GM21619 (cell line): ENCODE measurements at regions not wholly inside any gene's neighbourhood (a gene's known extent, or its start where the extent isn't known, plus 50 kb on each side); places are given as distances from the start of the nearest gene placed in this dataset.
"Not testable (repeated sequence)": the region's sequence is repeated elsewhere in the genome, so short reads cannot be mapped to it uniquely, and the experiment has no call there.

Experiments
- ATAC-seq: cut with Tn5 transposase; IDR thresholded peaks from one replicate; pipeline ENCODE4 v1.9.1; 2021; ENCODE audit not compliant: unreplicated experiment

DNA sequence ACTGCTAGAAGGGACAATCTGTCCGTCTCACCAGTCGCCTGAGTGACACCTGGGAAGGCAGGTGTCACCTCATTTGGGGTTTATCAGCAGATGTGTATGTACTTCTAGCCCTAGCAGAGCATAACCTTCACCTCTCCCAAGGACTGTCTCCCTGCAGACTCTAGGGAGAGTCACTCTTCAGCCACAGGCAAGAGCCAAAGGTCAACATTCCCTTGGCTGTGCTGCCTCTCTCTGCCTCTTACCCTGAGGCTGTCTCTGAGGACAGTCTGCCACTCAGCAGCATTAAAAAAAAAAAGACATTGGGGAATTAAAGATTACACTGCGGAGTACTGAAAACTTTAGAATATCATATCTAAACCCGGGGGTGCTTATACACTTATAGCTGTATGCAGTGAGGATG is 377.7 kb upstream of the FZD8 start:
- ATAC-seq: no peak

DNA sequence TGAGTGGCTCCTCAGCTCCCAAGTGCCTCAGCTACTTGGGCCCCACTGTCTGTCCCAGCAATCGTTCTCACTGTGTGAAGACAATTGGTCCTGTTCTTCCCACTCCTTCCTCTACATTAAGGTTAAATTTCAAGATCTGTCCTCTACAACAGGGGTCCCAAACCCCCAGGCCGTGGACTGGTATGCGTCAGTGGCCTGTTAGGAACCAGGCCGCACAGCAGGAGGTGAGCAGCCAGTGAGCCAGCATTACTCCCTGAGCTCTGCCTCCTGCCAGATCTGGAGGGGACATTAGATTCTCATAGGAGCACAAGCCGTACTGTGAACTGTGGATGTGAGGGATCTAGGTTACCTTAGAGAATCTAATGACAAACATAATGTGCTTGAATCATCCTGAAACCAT is 376.9 kb upstream of the FZD8 start:
- no peak for ATAC-seq

DNA sequence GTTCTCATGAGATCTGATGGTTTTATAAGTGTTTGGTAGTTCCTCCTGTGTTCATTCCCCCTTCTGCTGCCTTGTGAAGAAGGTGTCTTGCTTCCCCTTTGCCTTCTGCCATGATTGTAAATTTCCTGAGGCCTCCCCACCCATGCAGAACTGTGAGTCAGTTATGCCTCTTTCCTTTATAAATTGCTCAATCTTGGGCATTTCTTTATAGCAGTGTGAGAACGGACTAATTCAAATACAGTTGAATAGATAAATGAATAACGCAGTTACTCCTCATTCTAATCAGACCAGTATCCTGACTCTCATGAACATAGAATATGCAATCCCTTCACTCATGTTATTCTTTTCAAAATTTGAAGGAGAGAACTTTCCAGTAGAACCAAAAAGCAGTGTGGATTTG is 375.0 kb upstream of the FZD8 start:
- ATAC-seq: no peak

DNA sequence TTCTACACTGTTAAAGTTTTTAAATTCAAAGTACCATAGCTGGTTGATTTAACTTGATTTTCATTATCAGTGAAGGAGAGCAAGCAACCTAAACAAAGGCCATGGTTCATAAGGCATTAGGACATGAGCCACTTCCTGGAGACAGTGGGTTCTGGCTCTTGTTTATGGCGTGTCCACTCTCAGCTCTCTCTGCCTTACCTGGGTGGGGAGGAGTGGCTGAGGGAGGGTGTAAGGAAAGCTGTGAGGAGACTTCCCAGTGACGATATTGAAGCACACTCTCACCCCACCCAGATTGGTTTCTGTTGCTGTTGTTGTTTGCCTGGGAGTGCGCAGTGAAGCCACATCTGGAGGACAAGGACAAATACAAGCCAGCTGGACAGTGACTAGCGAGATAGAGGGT is 365.3 kb upstream of the FZD8 start:
- ATAC-seq: no peak

DNA sequence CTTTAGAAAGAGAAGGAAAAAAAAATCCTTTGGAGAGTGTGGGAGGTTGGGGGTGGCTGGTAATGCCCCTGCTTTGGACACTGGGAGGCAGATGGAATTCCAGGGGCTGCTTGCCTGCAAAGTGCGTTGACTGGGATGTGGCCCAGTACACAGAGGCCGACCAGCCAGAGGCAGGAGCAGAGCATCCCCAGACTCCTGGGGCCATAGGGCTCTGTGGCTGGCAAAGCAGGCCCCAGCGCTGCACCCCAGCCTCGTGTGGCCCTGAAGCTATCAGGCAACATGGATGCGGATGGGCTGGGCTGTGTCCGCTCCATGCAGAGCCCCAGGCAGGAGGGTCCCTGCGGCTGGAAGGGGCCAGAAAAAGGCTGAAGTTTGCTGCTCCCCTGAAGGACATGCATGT is 361.6 kb upstream of the FZD8 start:
- ATAC-seq: no peak

DNA sequence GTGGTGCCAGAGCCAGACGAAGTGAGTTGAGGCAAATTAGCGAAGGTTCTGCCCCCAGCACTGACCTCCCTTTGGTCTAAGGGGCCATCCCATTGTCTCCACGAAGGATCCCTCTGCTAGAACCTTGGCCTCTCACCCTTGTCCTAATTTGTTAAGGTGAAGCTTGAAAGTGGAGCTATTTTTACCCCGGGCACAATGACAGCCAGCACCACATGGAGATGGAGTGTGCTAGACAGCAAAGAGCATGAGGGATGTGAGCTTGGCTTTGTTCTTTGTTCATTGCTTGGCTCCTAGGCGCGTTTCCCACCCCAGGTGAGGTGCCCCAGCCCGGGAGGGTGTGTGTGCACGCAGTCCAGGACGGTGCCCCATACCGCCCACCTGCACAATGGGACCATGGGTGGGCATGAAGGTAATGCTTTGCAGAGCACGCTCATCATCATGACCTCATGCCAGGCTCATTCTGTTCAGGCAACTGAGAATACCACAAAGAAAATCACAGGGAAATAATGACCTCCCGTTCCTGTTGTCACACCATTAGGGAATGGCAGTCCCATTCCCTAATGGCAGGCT is 361.0 kb upstream of the FZD8 start:
- no peak for ATAC-seq

DNA sequence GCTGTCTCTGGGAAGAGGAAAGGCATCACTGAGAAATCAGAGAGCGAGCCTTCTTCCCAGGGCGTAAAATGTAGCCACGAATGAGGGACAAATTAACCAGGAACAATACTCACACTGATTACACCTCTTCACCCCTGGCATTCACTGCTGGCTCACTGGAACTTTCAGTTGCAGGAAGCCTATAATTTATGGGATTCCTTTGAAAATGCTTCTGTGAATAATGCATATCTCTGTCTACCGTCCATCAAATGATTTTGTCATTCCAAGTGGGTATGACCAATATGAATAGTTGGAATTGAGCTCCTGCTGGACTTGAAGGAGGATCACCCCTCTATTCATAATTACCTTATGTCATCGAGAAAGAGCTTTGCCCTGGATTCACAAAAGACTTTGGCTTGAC is 360.3 kb upstream of the FZD8 start:
- no peak for ATAC-seq

DNA sequence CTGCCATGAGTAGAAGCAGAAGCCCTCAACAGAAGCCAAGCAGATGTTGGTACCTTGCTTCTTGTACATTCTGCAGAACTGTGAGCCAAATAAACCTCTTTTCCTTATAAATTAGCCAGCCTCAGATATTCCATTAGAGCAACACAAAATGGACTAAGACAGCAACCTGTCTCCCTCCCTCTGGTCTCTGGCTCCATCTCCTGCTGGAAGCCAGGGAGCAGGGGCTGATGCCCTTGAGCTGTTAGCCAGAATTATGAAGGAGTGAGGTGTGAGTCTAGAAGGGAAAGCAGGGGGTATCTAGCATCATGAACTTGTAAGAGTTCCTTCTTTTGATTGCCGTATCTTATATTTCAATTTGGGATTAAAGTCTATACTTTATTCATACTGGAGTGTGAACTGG is 358.7 kb upstream of the FZD8 start:
- ATAC-seq: not testable (repeated sequence)

DNA sequence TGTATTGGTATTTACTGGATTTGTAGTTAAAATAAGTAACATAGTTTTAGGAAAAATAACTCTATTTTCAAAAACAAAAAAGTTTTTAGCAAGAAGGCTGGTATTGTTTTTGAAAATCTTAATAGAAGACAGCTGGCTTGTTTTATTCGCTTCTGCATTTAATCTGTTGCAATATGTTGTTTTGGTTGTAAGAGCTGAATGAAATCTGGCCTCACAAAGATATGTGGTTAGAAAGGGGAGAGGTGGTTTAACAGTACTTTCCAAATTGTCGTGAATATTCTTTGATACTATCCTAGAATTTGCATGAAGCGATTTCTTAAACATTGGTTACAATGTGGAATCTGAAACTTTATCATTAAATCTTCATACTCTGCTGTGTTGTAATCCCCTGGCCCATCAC is 355.9 kb upstream of the FZD8 start:
- ATAC-seq: no peak

DNA sequence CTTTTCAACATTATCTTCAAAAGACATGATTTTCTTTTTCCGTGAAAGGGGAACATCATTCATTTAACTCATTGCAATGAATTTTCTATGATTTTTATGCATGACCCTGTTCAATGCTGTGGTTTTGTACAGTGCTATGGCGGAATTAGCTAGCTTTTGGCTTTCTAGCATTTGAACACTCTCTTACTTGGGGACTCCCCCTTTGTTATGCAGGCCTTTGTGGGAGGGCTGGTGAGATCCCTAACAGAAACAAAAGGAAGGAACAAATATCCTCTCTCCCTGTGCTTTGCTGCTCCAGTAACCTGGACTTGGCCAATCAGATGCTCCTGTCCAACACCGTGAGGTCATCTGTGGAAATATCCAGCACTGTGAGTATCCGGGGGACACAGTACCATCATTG is 353.4 kb upstream of the FZD8 start:
- ATAC-seq: no peak

DNA sequence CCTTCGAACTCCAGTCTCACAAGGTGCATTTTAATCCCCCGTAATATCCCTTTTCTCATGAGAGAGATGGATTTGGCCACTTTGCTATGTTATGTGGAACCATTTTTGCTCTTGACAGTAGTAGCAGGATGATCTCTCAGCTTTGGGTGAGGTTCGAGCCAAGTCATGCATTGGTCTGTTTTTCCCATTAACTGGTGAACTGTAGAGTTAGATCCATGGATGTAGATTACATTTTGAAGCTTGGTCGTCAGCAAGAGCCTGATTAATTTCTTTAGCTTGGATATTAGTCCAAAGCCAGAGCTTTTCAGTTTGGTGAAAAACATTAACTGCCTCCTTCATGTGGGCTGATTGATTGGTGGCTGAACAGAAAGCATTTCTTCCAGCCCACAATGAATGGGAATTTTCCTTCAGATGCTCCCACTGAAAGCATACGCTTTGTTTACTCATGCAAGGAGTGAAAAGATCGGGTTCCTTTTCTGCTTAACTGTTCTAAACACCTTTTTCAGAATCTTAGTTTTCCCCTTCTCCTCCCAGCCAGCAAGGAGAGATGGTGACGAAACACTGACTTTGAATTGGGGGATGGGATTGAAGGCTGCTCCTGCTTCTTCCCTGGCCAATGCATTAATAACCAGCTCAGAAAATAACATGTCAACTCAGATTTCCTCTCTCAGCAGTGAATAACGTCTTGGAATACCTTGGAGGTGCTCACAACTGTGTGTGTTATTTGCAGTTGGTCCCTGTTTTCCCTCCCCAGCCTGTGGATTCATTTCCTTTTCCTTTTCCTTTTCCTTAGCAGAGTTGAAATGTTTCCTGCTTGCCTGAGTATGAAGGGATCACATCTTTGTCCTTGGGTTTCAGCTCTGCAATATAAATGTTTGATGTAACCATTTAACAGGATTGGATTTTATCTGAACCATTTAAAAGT is 351.8 kb upstream of the FZD8 start:
- no peak for ATAC-seq

DNA sequence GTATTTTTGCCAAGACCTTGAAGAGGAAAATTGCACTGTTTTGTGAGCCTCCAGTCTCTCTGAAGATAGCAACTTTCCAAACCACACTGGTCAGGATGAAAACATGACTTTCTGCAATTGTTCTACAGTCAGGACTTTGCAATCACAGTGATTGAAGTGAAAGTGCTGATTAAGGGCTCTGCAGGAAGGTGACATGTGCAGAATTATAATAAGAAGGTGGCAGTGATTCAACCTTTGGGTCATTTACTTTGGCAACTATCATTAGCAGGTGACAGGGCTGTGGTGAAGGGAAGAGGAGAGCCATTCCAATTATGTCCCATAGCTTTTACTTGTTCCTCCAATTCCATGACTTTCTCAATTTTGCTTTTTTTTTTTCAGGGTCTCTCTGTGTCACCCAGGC is 350.0 kb upstream of the FZD8 start:
- no peak for ATAC-seq

DNA sequence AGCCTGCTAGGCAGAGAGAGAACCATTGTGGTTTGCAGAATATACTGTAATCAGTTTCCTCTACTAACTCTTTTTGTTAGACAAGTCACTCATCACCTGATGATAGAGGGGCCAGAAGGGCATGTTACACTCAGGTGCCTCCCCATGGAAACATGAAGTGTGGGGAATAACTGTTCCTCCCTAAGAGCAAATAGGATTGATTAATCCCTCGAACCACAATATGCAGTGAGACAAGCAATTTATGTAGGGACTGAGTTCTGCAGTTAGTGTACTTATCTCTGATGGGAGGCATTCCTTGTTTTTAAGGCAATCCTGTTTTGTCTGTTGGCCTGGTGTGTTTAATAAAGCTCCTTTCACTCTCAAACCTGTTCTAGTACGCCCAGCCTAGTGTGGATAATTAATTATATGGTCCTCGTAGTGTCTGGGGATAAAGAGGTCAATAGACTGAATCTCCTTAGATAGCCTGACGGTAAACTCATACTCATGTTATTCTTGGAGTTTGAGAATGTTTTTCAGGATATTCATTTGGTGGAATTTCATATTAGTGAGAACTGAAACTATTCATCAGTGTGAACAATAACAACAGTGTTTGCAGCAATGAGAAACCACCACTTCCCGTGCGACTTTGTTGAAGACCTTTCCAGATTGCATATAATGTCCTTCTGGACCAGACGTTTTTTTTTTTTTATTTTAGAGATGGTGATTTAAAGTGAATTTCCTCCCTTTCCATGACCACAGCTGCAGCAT is 344.8 kb upstream of the FZD8 start:
- no peak for ATAC-seq

DNA sequence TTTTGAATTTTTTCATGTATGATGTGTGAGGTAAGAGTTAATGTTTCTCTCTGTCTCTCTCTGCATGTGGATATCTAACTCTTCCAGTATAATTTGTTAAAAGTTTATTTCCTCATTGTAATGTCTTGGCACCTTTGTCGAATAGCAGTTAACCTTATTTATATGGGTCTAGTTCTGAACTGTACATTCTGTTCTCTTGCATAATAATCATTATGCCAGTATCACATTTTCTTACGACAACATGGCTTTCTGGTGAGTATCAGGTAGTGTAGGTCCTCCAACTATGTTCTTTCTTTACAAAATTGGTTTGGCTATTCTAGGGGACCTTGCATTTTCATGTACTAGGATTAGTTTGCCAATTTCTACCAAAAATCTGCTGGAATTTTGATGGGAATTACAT is 337.0 kb upstream of the FZD8 start:
- ATAC-seq: no peak

DNA sequence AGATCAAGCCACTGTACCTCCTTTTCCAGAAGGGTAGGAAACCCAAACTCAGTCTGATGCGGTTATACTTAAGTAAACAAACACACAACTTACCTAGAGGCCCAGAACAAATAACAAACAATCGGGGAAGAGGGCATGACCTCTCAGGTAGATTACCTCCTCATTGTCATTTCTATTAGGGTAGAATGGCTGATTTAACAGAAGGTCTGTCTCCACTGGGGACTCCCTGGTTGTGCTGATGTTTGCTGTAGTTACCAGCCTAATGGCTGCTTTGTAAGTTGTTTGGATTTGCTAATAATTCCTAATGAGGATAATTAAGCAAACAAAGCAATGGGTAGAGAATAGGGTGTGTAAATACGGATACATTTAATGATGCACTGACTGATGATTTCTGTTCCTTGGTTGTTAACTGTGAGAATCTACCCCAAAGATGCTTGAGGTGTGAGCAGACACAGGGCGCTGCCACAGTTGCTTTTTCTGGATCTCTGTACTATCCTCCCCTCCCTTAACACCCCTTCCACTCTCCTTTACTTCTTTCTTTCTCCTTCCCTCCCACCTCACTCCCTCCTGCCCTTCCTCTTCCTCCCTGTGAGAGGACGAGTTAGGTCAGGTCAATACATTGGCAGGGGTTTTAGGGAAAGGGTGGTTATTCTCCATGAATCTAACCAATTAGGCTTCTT is 332.0 kb upstream of the FZD8 start:
- not testable (repeated sequence) for ATAC-seq

DNA sequence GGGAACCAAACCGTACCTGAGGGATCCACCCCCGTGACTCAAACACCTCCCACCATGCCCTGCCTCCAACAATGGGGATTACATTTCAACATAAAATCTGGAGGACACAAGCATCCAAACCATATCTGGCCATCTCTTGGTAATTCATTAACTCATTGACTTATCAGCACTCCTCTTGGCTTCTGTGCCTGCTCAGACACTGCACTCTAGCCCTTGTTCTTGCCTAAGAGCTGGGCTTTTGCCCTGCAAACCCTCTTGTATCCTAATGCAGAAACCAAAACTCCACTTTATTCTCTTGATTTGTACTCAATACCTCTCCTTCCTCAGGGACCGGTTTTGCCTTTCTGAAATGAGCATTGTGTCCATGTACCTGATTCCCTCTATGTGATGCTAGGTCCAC is 330.2 kb upstream of the FZD8 start:
- no peak for ATAC-seq

DNA sequence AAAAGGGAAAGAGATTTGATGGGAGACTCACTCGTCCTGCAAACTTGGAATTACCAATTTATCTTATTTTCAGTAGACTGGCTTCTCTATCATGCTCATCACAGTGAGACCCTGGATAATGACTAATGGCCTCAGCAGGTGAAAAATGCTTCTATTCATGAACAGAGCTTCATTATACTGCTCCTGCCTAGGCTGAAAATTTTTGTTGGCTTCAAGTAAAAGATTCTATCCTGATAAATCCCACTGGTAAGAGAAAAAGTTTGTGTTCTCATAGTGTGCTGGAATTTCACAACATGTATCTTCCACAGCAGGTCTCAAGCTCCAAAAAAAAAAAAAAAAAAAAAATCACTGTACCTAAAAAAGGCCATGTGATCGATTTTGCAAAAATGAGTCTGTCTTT is 329.3 kb upstream of the FZD8 start:
- ATAC-seq: no peak

DNA sequence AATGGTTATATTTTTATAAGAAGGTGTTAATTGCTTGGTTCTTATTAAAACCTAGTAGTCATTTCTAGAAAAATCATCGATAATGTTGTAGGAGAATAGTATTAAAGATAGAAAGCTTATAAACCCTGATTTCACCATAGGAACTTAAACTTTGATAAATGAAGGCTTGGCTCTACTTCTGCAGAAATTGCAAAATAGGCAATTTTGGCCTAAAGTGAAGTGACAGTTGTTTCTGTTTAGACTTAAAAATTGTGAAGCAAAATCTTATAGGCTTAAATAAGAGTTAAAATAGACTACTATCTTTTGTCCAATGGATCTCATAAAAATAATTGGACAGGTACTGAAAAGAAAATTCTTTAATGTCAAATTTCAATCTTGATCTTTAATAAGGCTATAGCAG is 321.6 kb upstream of the FZD8 start:
- ATAC-seq: no peak

DNA sequence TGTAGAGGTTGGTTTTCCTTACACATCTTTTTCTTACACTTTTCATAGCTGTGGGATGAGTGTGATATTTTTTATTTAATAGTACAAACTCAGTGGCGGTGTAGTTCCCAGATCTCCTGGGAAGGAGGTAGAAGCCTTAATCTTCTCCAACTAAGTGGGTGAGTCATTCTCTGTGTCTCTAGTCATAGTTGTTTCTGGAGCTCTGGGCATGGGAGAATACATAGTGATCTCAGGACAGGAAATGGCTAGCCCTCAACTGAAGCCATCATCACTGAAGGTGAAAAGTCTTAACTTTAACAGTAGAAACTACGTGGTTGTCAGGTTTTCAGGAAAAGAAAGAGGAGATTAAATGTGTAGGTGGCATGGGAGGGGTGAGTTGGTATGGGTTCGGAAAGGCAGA is 319.4 kb upstream of the FZD8 start:
- no peak for ATAC-seq

DNA sequence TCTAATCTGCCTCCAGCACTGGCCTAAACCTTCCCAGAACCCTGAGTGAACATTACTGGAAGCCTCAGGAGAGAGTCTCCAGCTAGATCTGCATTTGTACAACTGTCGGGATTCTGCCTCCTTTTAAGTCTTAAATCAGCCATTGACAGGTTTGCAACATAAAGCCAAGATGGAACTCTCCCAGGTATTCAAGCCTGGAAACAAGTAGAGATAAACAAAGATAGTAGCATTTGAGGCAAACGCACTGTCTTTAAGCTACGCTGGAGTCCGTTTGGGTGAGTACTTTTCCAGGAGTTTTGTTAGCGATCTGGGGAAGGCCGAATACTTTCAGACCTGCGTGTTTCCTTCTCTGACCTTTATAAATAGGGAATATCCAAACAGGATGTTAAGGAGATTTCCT is 317.2 kb upstream of the FZD8 start:
- ATAC-seq: no peak

DNA sequence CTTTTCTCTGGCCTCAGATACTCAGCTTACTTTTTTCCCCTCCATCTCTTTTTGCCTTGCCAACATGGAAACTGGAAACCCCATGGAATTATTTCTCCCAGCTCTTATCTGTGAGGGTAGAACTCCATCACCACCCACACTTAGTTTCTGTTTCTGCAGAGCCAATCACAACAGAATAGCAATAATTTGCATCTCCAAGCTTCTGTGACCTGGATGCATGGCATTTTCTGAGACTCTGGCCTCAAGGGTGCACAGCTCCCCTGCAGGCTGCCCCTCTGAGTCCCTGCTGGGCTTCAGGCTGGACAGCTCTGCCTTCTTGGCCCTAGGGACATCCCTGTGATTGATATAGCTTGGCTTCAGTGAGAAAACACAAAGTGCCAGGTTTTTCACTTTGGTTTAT is 316.5 kb upstream of the FZD8 start:
- ATAC-seq: not testable (repeated sequence)

DNA sequence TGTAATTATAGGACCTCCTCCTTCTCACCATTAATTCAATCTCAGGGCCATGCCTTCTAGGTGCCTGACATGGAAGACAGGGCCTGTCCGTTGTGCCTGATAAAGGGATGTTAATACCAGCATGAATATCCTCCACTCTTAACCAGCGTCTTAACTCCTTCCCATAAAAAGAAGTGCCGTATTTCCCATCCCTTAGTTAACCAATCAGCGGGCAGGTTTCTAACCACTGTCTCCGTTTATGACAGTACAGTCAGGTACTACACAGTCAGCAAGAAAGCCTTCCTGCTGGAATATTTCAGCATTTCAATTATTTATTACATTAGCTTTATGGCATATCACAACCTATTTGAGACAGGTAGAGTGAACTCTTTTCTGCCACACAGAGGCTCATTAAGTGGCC is 308.6 kb upstream of the FZD8 start:
- ATAC-seq: no peak
